Embryonic facial prominence (tissue), 1 donor: ENCODE measurements at regions not wholly inside any gene's neighbourhood (a gene's known extent, or its start where the extent isn't known, plus 50 kb on each side); places are given as distances from the start of the nearest gene placed in this dataset.
A peak's percentile ranks its signal among the peaks of the same experiment; 100 is the strongest.
"Not testable (repeated sequence)": the region's sequence is repeated elsewhere in the genome, so short reads cannot be mapped to it uniquely, and the experiment has no call there.

Experiments used
- DNase-seq: peaks from one replicate; pipeline ENCODE4 v3.0.0-alpha.2; 2016; ENCODE audit errors: extremely low spot score

DNA sequence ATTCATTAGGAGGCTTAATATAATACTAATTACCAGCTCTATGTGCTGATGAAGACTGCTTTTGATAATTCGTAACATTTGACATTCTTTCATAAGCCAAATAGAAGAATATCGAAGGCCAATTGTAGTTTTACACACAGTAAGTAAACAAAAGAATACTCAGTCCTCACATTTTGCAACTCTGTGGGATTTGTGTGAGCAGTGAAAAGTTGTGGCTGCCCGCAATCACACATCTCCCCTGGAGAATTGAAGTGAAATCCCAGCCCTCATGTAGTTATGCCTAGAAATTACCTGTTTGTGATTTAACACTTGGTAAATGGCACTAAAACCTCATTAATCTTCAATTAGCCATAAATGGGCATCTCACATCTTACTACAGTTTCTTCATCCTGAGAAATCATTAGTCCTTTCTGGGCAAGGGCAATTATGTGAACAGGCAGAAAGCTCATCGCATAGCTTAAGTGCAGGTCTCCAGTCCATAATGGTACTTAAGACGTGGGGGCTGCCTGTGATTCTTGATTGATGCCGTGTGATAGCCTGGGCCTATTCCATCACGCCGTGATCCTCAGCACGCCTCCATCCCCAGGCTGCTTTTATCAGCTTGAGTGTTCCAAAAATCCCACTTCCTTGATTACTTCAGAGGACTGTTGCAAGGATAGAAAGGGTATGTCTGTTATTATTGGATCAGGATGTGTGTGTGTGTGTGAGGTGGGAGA, 97.9 kb upstream of the METTL14 start:
- no peak for DNase-seq

- DNase-seq: no peak
These were observed 97.2 kb upstream of the METTL14 start for GRCh38 chr4:118587946-118588345.

GRCh38 chr4:118589471-118590055, 95.6 kb upstream of the METTL14 start:
- DNase-seq: no peak

- peak; percentile 83 for DNase-seq
These were observed 93.7 kb upstream of the METTL14 start for GRCh38 chr4:118591339-118592046.

- not testable (repeated sequence) for DNase-seq
These were observed 92.9 kb upstream of the METTL14 start for GRCh38 chr4:118592289-118592688.

DNA sequence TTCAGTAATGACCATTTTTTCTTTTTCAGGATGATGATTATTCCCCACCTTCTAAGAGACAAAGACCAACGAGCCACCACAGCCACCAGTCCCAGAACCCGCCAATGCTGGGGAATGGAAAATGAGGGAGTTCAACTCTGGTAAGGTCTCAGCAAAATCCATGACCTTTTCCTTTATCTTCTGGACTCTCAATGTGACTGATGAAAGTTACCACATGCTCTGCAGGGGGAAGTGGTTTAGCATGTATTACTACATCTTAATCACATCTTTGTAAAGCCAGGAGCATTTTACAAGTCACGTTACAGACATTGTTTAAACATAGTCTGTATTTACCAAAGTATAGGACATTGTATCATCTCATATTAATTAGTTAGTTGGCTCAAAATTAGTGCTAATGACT, 89.3 kb upstream of the METTL14 start:
- not testable (repeated sequence) for DNase-seq

DNA sequence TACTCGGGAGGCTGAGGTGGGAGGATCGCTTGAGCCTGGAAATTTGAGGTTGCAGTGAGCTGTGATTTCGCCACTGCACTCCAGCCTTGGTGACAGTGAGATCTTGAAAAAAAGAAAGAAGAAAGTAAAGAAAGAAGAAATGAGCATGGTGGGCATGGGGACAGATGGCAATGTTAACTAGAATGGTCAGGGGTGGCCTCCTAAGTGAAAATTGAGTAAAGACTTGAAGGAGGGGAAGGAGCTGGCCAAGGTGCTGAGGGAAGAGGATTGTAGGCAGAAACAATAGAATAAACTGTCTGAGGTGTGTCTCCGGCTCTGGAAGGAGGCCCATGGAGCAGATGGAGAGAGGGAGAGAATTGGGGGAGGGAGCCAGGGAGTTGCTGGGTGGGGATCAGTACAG, 60.1 kb upstream of the METTL14 start:
- not testable (repeated sequence) for DNase-seq

DNA sequence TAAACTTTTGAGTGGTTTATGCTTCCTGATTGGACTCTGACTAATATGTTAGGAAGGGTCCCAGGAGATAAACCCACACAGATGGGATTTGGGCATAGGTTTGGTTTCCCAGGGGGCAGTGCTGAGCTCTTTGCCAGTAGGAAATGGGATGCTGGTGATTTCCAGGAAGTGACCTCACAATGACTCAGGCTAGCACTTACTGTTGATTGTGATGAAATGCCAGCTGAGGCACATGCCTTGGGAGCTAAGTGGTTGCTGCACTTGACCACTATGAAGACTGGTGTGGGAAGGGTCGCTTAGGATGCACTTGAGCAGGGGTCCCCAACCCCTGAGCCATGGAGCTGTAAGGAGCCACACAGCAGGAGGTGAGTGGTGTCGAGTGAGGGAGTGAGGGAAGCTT, 55.5 kb upstream of the METTL14 start:
- not testable (repeated sequence) for DNase-seq

GRCh38 chr4:118630897-118631296, 54.3 kb upstream of the METTL14 start:
- DNase-seq: not testable (repeated sequence)

DNA sequence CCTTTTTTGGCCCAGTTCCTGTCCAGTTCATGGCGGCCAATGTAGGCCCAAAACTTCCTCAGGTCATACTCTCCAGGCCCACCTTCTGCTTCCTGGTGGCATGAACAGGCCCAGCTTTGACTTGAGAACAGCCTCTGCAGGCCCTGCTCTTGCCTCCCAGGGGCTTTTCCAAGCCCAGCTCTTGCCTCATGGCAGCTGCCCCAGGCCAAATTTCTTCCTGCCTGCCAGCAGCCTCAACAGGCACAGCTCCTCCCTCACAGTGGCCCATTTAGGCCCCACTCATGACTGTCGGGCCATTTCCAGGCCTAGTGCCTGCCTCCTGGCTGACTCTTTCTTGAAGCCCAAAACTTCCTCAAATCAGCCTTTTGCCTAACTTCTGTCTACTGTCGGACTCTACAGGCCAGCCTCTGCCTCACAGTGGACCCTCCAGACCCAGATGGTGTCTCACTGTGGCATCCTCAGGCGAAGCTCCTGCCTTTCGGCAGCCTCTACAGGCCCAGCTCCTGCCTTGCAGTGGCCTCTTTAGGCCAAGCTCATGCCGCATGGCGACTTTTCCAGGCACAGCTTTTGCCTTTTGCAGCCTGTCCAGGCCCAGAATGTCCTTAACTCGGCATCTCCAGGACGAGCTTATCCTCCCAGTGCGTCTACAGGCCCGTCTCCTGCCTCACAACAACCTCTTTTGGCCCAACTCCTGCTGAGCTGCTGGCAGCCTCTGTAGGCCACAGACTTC, 53.7 kb upstream of the METTL14 start:
- DNase-seq: not testable (repeated sequence)

GRCh38 chr4:118633476-118633875, 51.7 kb upstream of the METTL14 start:
- DNase-seq: not testable (repeated sequence)

GRCh38 chr4:118634126-118634875, 50.9 kb upstream of the METTL14 start:
- not testable (repeated sequence) for DNase-seq
